Endothelial cell (in vitro differentiated cells): ENCODE measurements at regions not wholly inside any gene's neighbourhood (a gene's known extent, or its start where the extent isn't known, plus 50 kb on each side); places are given as distances from the start of the nearest gene placed in this dataset.
"Not testable (repeated sequence)": the region's sequence is repeated elsewhere in the genome, so short reads cannot be mapped to it uniquely, and the experiment has no call there.

Source experiments
- DNase-seq: peaks from one replicate; pipeline ENCODE4 v3.0.0; 2021; ENCODE audit warnings: low spot score
- H3K27ac Mint-ChIP-seq: one replicate; pipeline ENCODE4 v1.8.0; 2021; ENCODE audit warnings: mixed read lengths, inconsistent platforms; ENCODE audit not compliant: unreplicated experiment
- H3K27me3 Mint-ChIP-seq: one replicate; pipeline ENCODE4 v1.8.0; 2021; ENCODE audit warnings: mild to moderate bottlenecking, moderate library complexity, mixed read lengths, inconsistent platforms; ENCODE audit not compliant: unreplicated experiment
- H3K36me3 Mint-ChIP-seq: one replicate; pipeline ENCODE4 v1.8.0; 2021; ENCODE audit warnings: mild to moderate bottlenecking, low read depth, mixed read lengths, inconsistent platforms; ENCODE audit not compliant: unreplicated experiment
- H3K4me1 Mint-ChIP-seq: one replicate; pipeline ENCODE4 v1.8.0; 2021; ENCODE audit warnings: mild to moderate bottlenecking, mixed read lengths, inconsistent platforms; ENCODE audit not compliant: unreplicated experiment
- H3K4me3 Mint-ChIP-seq: one replicate; pipeline ENCODE4 v1.8.0; 2021; ENCODE audit warnings: mild to moderate bottlenecking, mixed read lengths, inconsistent platforms; ENCODE audit not compliant: unreplicated experiment
- H3K9me3 Mint-ChIP-seq: one replicate; pipeline ENCODE4 v1.8.0; 2021; ENCODE audit warnings: mixed read lengths, inconsistent platforms; ENCODE audit not compliant: unreplicated experiment
- TF ChIP-seq, protein P1 (sequence below): fragments of 200-600 bp; sonication (generic); IDR thresholded peaks from one replicate; pipeline ENCODE4 v1.5.0; 2021; ENCODE audit warnings: antibody characterized with exemption; ENCODE audit not compliant: unreplicated experiment

- no peaks in the 10 kb centered on the region for H3K9me3 Mint-ChIP-seq
- no peak for DNase-seq
- no peaks in the 10 kb centered on the region for H3K36me3 Mint-ChIP-seq
- H3K4me1 Mint-ChIP-seq, result no peaks in the 10 kb centered on the region
- no peak overlapping the region for H3K27ac Mint-ChIP-seq
- peaks cover 4% of the 10 kb centered on the region for H3K27me3 Mint-ChIP-seq
- TF ChIP-seq, protein P1, sequence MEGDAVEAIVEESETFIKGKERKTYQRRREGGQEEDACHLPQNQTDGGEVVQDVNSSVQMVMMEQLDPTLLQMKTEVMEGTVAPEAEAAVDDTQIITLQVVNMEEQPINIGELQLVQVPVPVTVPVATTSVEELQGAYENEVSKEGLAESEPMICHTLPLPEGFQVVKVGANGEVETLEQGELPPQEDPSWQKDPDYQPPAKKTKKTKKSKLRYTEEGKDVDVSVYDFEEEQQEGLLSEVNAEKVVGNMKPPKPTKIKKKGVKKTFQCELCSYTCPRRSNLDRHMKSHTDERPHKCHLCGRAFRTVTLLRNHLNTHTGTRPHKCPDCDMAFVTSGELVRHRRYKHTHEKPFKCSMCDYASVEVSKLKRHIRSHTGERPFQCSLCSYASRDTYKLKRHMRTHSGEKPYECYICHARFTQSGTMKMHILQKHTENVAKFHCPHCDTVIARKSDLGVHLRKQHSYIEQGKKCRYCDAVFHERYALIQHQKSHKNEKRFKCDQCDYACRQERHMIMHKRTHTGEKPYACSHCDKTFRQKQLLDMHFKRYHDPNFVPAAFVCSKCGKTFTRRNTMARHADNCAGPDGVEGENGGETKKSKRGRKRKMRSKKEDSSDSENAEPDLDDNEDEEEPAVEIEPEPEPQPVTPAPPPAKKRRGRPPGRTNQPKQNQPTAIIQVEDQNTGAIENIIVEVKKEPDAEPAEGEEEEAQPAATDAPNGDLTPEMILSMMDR, result no peak
- H3K4me3 Mint-ChIP-seq, result no peak overlapping the region
Observed at GRCh38 chr9:81801190-81801589, 111.8 kb upstream of the TLE1 start.

DNA sequence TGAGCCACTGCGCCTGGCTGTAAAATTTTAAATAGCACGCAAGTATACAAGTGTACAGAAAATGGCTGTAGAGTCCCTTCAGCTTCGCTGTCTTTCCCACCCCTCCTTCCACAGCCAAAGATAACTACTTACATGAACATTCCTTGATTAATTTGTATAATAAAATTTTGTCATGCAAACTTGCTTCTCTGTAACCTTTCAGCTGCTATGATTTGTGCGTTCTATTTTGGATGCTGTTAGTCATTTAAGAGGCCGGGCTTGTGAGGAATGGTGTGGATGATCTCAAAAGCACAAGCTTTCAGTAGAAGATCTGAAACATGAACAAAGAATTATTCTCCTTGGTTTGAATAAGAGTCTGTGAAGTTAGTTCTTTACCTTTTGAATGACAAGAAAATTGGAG is 115.0 kb upstream of the TLE1 start:
- H3K27ac Mint-ChIP-seq, result no peak overlapping the region
- DNase-seq, result no peak
- H3K9me3 Mint-ChIP-seq, result no peaks in the 10 kb centered on the region
- no peaks in the 10 kb centered on the region for H3K36me3 Mint-ChIP-seq
- no peaks in the 10 kb centered on the region for H3K4me1 Mint-ChIP-seq
- H3K27me3 Mint-ChIP-seq, result peaks cover under 1% of the 10 kb centered on the region
- H3K4me3 Mint-ChIP-seq, result no peak overlapping the region
- TF ChIP-seq, protein P1, result no peak

DNA sequence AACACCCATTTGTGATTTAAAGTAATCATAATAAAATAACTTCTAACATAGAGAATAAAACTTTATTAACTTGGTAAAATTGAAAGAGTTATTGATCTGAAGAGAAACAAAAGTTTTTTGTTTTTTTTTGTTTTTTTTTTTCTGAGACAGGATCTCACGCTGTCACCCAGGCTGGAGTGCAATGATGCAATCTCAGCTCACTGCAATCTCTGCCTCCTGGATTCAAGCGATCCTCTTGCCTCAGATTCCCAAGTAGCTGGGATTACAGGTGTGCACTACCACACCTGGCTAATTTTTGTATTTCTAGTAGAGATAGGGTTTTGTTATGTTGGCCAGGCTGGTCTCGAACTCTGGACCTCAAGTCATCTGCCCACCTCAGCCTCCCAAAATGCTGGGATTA is 116.5 kb upstream of the SPATA31D4 start:
- DNase-seq, H3K9me3 Mint-ChIP-seq, H3K27me3 Mint-ChIP-seq, H3K27ac Mint-ChIP-seq, H3K4me3 Mint-ChIP-seq, H3K36me3 Mint-ChIP-seq: not testable (repeated sequence)
- peaks cover 26% of the 10 kb centered on the region for H3K4me1 Mint-ChIP-seq

GRCh38 chr9:81814401-81814793 is 113.8 kb upstream of the SPATA31D4 start:
- DNase-seq, result no peak
- no peaks in the 10 kb centered on the region for H3K36me3 Mint-ChIP-seq

DNA sequence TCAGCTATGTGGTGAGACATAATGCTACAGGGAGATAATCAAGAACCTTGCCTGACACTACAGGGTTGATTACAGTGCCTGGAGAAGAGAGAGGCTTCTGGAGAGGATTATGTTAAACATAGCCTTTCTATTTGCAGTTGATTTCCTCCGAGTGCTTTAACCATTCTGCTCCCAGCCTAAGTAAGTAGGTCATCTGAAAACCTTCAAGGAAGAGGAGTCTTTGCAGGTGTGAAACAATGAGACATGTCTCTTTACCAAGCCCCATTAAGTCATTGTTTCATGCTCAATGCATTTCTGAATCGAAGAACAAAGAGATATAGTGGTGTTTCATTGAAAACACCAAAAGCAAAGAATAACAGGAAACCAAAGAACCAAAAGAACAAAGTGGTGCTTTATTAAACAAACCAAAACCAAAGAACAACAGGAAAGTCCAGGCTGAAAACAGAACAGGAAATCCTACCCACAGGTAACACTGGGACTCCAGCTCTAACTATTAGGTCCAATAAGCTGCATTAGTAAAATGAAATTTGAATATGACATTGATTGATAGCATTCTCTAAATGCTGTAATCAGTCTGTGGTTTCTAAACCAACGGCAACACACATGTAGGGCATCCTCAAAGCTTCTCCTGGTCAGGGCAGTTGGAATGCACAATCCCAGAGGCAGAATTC is 113.3 kb upstream of the SPATA31D4 start:
- no peaks in the 10 kb centered on the region for H3K9me3 Mint-ChIP-seq
- no peak for DNase-seq
- TF ChIP-seq, protein P1, result no peak
- H3K36me3 Mint-ChIP-seq, result no peaks in the 10 kb centered on the region
- peak overlapping the region; percentile 70 for H3K27ac Mint-ChIP-seq
- H3K4me1 Mint-ChIP-seq, result peaks cover 29% of the 10 kb centered on the region
- H3K4me3 Mint-ChIP-seq, result no peak overlapping the region
- H3K27me3 Mint-ChIP-seq, result peaks cover 3% of the 10 kb centered on the region

More at GRCh38 chr9:81814401-81814793, 113.8 kb upstream of the SPATA31D4 start:
- H3K9me3 Mint-ChIP-seq, result no peaks in the 10 kb centered on the region
- peak overlapping the region; percentile 70 for H3K27ac Mint-ChIP-seq
- TF ChIP-seq, protein P1, result no peak
- H3K4me3 Mint-ChIP-seq, result no peak overlapping the region
- peaks cover 26% of the 10 kb centered on the region for H3K4me1 Mint-ChIP-seq
- peaks cover 5% of the 10 kb centered on the region for H3K27me3 Mint-ChIP-seq
